GM03348 (cell line): ENCODE measurements at regions not wholly inside any gene's neighbourhood (a gene's known extent, or its start where the extent isn't known, plus 50 kb on each side); places are given as distances from the start of the nearest gene placed in this dataset.
A peak's percentile ranks its signal among the peaks of the same experiment; 100 is the strongest.
"Not testable (repeated sequence)": the region's sequence is repeated elsewhere in the genome, so short reads cannot be mapped to it uniquely, and the experiment has no call there.

Experiments used
- DNase-seq: peaks from one replicate; pipeline ENCODE4 v3.0.0; 2012; ENCODE audit warnings: low spot score

GRCh38 chr5:100641833-100642232, 106.7 kb downstream of the FAM174A start:
- no peak for DNase-seq

GRCh38 chr5:100643473-100643872, 108.3 kb downstream of the FAM174A start:
- no peak for DNase-seq

GRCh38 chr5:100644185-100644584, 109.0 kb downstream of the FAM174A start:
- DNase-seq, result no peak

- no peak for DNase-seq
Observed at GRCh38 chr5:100644776-100645175, 109.6 kb downstream of the FAM174A start.

- no peak for DNase-seq
Observed at GRCh38 chr5:100646011-100646410, 110.8 kb downstream of the FAM174A start.

GRCh38 chr5:100646691-100647090, 111.5 kb downstream of the FAM174A start:
- no peak for DNase-seq

- DNase-seq, result no peak
Observed at GRCh38 chr5:100647461-100648230, 112.5 kb downstream of the FAM174A start.

GRCh38 chr5:100654895-100655294, 119.7 kb downstream of the FAM174A start:
- DNase-seq, result no peak

- not testable (repeated sequence) for DNase-seq
Observed at GRCh38 chr5:100656771-100657170, 121.6 kb downstream of the FAM174A start.

- no peak for DNase-seq
Observed at GRCh38 chr5:100659080-100659795, 124.1 kb downstream of the FAM174A start.

- no peak for DNase-seq
Observed at GRCh38 chr5:100664140-100664539, 129.0 kb downstream of the FAM174A start.

GRCh38 chr5:100667161-100667630, 132.0 kb downstream of the FAM174A start:
- DNase-seq, result peak; percentile 44

- DNase-seq, result no peak
Observed at GRCh38 chr5:100668511-100668910, 133.3 kb downstream of the FAM174A start.

GRCh38 chr5:100676817-100677631, 141.8 kb downstream of the FAM174A start:
- DNase-seq, result no peak

GRCh38 chr5:100682625-100683024, 147.5 kb downstream of the FAM174A start:
- DNase-seq, result no peak

GRCh38 chr5:100683881-100684280, 148.7 kb downstream of the FAM174A start:
- no peak for DNase-seq

- DNase-seq, result not testable (repeated sequence)
Observed at GRCh38 chr5:100685122-100685521, 149.9 kb downstream of the FAM174A start.

- DNase-seq, result not testable (repeated sequence)
Observed at GRCh38 chr5:100688834-100689233, 153.7 kb downstream of the FAM174A start.

- DNase-seq, result peak; percentile 11
Observed at GRCh38 chr5:100690036-100690560, 154.9 kb downstream of the FAM174A start.

GRCh38 chr5:100691085-100691484, 155.9 kb downstream of the FAM174A start:
- DNase-seq, result no peak

- DNase-seq, result peak; percentile 16
Observed at GRCh38 chr5:100691548-100691947, 156.4 kb downstream of the FAM174A start.

- no peak for DNase-seq
Observed at GRCh38 chr5:100693481-100693880, 158.3 kb downstream of the FAM174A start.
